Esophagus squamous epithelium (tissue), 4 donors: ENCODE measurements at regions not wholly inside any gene's neighbourhood (a gene's known extent, or its start where the extent isn't known, plus 50 kb on each side); places are given as distances from the start of the nearest gene placed in this dataset.

Experiments used
- CTCF ChIP-seq, 6 experiments: fragments of 450-650 bp in 4 of 6; fragments of 200-600 bp in 2 of 6; sonication (generic) in 2 of 6; IDR thresholded peaks; one replicate each; pipeline ENCODE4 v1.5.1; 2016 to 2019; ENCODE audit warnings: antibody characterized with exemption in 6 of 6, mild to moderate bottlenecking in 4 of 6, moderate library complexity in 4 of 6
- POLR2A ChIP-seq, 4 donors: fragments of 450-650 bp; IDR thresholded peaks; one replicate each; pipeline ENCODE4 v1.6.1; 2017; ENCODE audit warnings: antibody characterized with exemption in 4 of 4, mild to moderate bottlenecking in 4 of 4, moderate library complexity in 3 of 4

- TF ChIP-seq POLR2A (IDR thresholded peaks at IDR 0.05) (no peak), CTCF (IDR thresholded peaks at IDR 0.05) (no peak)
Measured at GRCh38 chrX:97844161-97844560, 960.5 kb downstream of the RPA4 start.
